Hepatocyte (in vitro differentiated cells): ENCODE measurements at regions not wholly inside any gene's neighbourhood (a gene's known extent, or its start where the extent isn't known, plus 50 kb on each side); places are given as distances from the start of the nearest gene placed in this dataset.

Experiments used
- CTCF ChIP-seq: fragments of 200-600 bp; sonication (generic); IDR thresholded peaks from 2 replicates; pipeline ENCODE4 v1.5.1; 2016; ENCODE audit warnings: antibody characterized with exemption, mild to moderate bottlenecking; ENCODE audit not compliant: poor library complexity
- EZH2 ChIP-seq: fragments of 200-600 bp; sonication (generic); IDR thresholded peaks from 2 replicates; pipeline ENCODE4 v1.6.1; 2016; ENCODE audit warnings: antibody characterized with exemption, mild to moderate bottlenecking, borderline replicate concordance

- TF ChIP-seq CTCF (no peak), EZH2 (no peak)
Observed at GRCh38 chr6:126112171-126112632, 125.9 kb downstream of the TRMT11 start.
